Transverse colon (tissue), 4 donors: ENCODE measurements at regions not wholly inside any gene's neighbourhood (a gene's known extent, or its start where the extent isn't known, plus 50 kb on each side); places are given as distances from the start of the nearest gene placed in this dataset.
"Not testable (repeated sequence)": the region's sequence is repeated elsewhere in the genome, so short reads cannot be mapped to it uniquely, and the experiment has no call there.

Source experiments
- EP300 ChIP-seq: sonication (generic); formaldehyde crosslinking; IDR thresholded peaks from one replicate; pipeline ENCODE4 v1.6.1; 2017; ENCODE audit warnings: antibody characterized with exemption, low read depth
- POLR2A ChIP-seq: fragments of 450-650 bp; IDR thresholded peaks from one replicate; pipeline ENCODE4 v1.6.1; 2016; ENCODE audit warnings: antibody characterized with exemption, mild to moderate bottlenecking, moderate library complexity
- POLR2AphosphoS5 ChIP-seq, 3 donors: sonication (generic); formaldehyde crosslinking; IDR thresholded peaks; one replicate each; pipeline ENCODE4 v1.6.1; 2016; ENCODE audit warnings: antibody characterized with exemption in 3 of 3
- TF ChIP-seq, protein P1 (sequence below), 5 experiments: fragments of 200-600 bp in 3 of 5; fragments of 450-650 bp in 2 of 5; sonication (generic) in 3 of 5; IDR thresholded peaks; 1 replicate in 2 of 5; 2 replicates in 3 of 5; pipeline ENCODE4 v1.5.1; 2016 to 2017; ENCODE audit warnings: antibody characterized with exemption in 5 of 5, inconsistent platforms in 3 of 5, mild to moderate bottlenecking in 2 of 5, moderate library complexity in 1 of 5

DNA sequence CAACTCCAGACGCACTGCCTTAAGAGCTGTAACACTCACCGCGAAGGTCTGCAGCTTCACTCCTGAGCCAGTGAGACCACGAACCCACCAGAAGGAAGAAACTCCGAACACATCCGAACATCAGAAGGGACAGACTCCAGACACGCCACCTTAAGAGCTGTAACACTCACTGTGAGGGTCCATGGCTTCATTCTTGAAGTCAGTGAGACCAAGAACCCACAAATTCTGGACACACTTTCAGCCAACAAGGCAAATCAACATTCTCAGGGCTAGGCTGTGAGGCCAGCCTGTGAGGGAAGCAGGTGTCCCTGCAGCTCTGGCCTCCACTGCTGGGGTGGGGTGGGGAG, 275.3 kb downstream of the ADGRD1 start:
- TF ChIP-seq POLR2A; POLR2AphosphoS5 (IDR thresholded peaks at IDR 0.05); EP300: not testable (repeated sequence)
- TF ChIP-seq, protein P1, sequence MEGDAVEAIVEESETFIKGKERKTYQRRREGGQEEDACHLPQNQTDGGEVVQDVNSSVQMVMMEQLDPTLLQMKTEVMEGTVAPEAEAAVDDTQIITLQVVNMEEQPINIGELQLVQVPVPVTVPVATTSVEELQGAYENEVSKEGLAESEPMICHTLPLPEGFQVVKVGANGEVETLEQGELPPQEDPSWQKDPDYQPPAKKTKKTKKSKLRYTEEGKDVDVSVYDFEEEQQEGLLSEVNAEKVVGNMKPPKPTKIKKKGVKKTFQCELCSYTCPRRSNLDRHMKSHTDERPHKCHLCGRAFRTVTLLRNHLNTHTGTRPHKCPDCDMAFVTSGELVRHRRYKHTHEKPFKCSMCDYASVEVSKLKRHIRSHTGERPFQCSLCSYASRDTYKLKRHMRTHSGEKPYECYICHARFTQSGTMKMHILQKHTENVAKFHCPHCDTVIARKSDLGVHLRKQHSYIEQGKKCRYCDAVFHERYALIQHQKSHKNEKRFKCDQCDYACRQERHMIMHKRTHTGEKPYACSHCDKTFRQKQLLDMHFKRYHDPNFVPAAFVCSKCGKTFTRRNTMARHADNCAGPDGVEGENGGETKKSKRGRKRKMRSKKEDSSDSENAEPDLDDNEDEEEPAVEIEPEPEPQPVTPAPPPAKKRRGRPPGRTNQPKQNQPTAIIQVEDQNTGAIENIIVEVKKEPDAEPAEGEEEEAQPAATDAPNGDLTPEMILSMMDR (IDR thresholded peaks at IDR 0.05), result not testable (repeated sequence)
